PC-3 (cell line): ENCODE measurements at regions not wholly inside any gene's neighbourhood (a gene's known extent, or its start where the extent isn't known, plus 50 kb on each side); places are given as distances from the start of the nearest gene placed in this dataset.
"Not testable (repeated sequence)": the region's sequence is repeated elsewhere in the genome, so short reads cannot be mapped to it uniquely, and the experiment has no call there.

Experiments
- ATAC-seq: fragments of 200-7000 bp; cut with Tn5 transposase; 2 replicates; pipeline ENCODE4 v1.9.1; 2020; ENCODE audit warnings: mild to moderate bottlenecking, moderate library complexity
- BruUV-seq: library from RNA; stranded (reverse); fragments of 400-500 nt; replicated peaks from 2 replicates; lab custom pipeline; 2021; lab: Mats Ljungman, UMichigan
- CTCF ChIA-PET: fragments of 300-600 bp; sonication (Branson Sonifier 250); formaldehyde crosslinking; loops from one replicate; lab custom pipeline; 2022; ENCODE audit warnings: antibody characterized with exemption; lab: Charles Lee
- POLR2A ChIA-PET: fragments of 300-600 bp; sonication (Branson Sonifier 250); formaldehyde crosslinking; loops from one replicate; lab custom pipeline; 2022; ENCODE audit warnings: antibody characterized with exemption; ENCODE audit not compliant: unreplicated experiment; lab: Charles Lee
- DNase-seq: peaks from one replicate; pipeline ENCODE4 v3.0.0-alpha.2; 2015
- H2AFZ ChIP-seq: fragments of 300-600 bp; sonication (generic); 2 replicates; pipeline ENCODE4 v1.6.0; 2016; ENCODE audit warnings: antibody characterized with exemption, low read length
- H3F3A ChIP-seq: fragments of 300-600 bp; sonication (generic); one replicate; pipeline ENCODE4 v1.6.0; 2017; ENCODE audit warnings: antibody characterized with exemption, low read length, control low read depth, mild to moderate bottlenecking; ENCODE audit not compliant: unreplicated experiment
- H3K27ac ChIP-seq: fragments of 300-600 bp; sonication (generic); 2 replicates; pipeline ENCODE4 v1.5.1; 2016; ENCODE audit warnings: mild to moderate bottlenecking, low read length
- H3K27me3 ChIP-seq: fragments of 300-600 bp; sonication (generic); 2 replicates; pipeline ENCODE4 v1.6.1; 2016; ENCODE audit warnings: low read length, mixed read lengths
- H3K36me3 ChIP-seq: fragments of 300-600 bp; sonication (generic); 2 replicates; pipeline ENCODE4 v1.6.1; 2016; ENCODE audit warnings: low read depth, mixed run types, low read length, mixed read lengths
- H3K4me1 ChIP-seq: fragments of 300-600 bp; sonication (generic); 2 replicates; pipeline ENCODE4 v1.5.1; 2016; ENCODE audit warnings: low read length; ENCODE audit not compliant: insufficient read depth
- H3K4me2 ChIP-seq: fragments of 300-600 bp; sonication (generic); 2 replicates; pipeline ENCODE4 v1.6.0; 2016; ENCODE audit warnings: low read length
- H3K4me3 ChIP-seq: fragments of 300-600 bp; sonication (generic); 2 replicates; pipeline ENCODE4 v1.5.1; 2016; ENCODE audit warnings: mild to moderate bottlenecking, low read length, mixed read lengths
- H3K79me2 ChIP-seq: fragments of 300-600 bp; sonication (generic); 2 replicates; pipeline ENCODE4 v1.6.1; 2017; ENCODE audit warnings: low read length, mixed read lengths
- H3K9ac ChIP-seq: fragments of 300-600 bp; sonication (generic); 2 replicates; pipeline ENCODE4 v1.6.0; 2016; ENCODE audit warnings: mild to moderate bottlenecking, low read length
- H3K9me2 ChIP-seq: fragments of 300-600 bp; sonication (generic); replicated peaks from 2 replicates; pipeline ENCODE4 v1.6.1; 2016; ENCODE audit warnings: mixed run types, low read length, mixed read lengths
- H3K9me3 ChIP-seq: fragments of 300-600 bp; sonication (generic); 2 replicates; pipeline ENCODE4 v1.6.1; 2016; ENCODE audit warnings: low read length, mixed read lengths
- H4K20me1 ChIP-seq: fragments of 300-600 bp; sonication (generic); 2 replicates; pipeline ENCODE4 v1.6.1; 2016; ENCODE audit warnings: low read length, mixed read lengths
- CTCF ChIP-seq: fragments of 300-600 bp; sonication (generic); conservative IDR thresholded peaks from 2 replicates; pipeline ENCODE4 v1.5.1; 2017; ENCODE audit warnings: antibody characterized with exemption, low read depth, mild to moderate bottlenecking, low read length
- EZH2 ChIP-seq: fragments of 300-600 bp; sonication (generic); IDR thresholded peaks from one replicate; pipeline ENCODE4 v1.6.1; 2017; ENCODE audit warnings: antibody characterized with exemption, mild to moderate bottlenecking, low read length; ENCODE audit not compliant: unreplicated experiment
- EZH2phosphoT487 ChIP-seq: fragments of 300-600 bp; sonication (generic); IDR thresholded peaks from 2 replicates; pipeline ENCODE4 v1.6.1; 2018; ENCODE audit warnings: mild to moderate bottlenecking, antibody characterized with exemption, low read length, borderline replicate concordance
- intact Hi-C: fragments of 100-400 bp; cut with micrococcal nuclease; formaldehyde crosslinking; loops from 2 replicates; pipeline ENCODE4 v1.9.0; 2023

GRCh38 chr12:23375621-23376020, 573.8 kb downstream of the SOX5 start:
- intact Hi-C loops = no loop called here
- ATAC-seq = no peak
- H3K79me2 ChIP-seq = no peaks in the 10 kb centered on the region
- H3K27ac ChIP-seq = no peak overlapping the region
- POLR2A ChIA-PET = no interaction called here
- H3F3A ChIP-seq = no peaks in the 10 kb centered on the region
- no peak overlapping the region for H3K9ac ChIP-seq
- TF ChIP-seq EZH2phosphoT487 (no peak), CTCF (no peak), EZH2 (no peak)
- H3K4me2 ChIP-seq = no peak overlapping the region
- H3K4me1 ChIP-seq = no peaks in the 10 kb centered on the region
- H3K27me3 ChIP-seq = no peaks in the 10 kb centered on the region
- H2AFZ ChIP-seq = no peak overlapping the region
- no peaks in the 10 kb centered on the region for H3K9me2 ChIP-seq
- no peaks in the 10 kb centered on the region for H3K9me3 ChIP-seq
- no TSS peak for BruUV-seq
- CTCF ChIA-PET = no interaction called here
- no peak for DNase-seq
- H3K4me3 ChIP-seq = no peak overlapping the region
- H3K36me3 ChIP-seq = no peaks in the 10 kb centered on the region
- no peaks in the 10 kb centered on the region for H4K20me1 ChIP-seq

GRCh38 chr12:23376238-23376637, 573.2 kb downstream of the SOX5 start:
- Histone ChIP-seq H3K36me3 (no peaks in the 10 kb centered on the region), H3K27me3 (no peaks in the 10 kb centered on the region), H4K20me1 (no peaks in the 10 kb centered on the region), H3K27ac (no peak overlapping the region), H3K9me3 (no peaks in the 10 kb centered on the region), H3K9ac (no peak overlapping the region), H3F3A (no peaks in the 10 kb centered on the region), H3K4me1 (no peaks in the 10 kb centered on the region), H2AFZ (no peak overlapping the region), H3K4me3 (no peak overlapping the region), H3K79me2 (no peaks in the 10 kb centered on the region), H3K4me2 (no peak overlapping the region), H3K9me2 (no peaks in the 10 kb centered on the region)
- BruUV-seq = no TSS peak
- DNase-seq (no peak), ATAC-seq (no peak)
- POLR2A ChIA-PET = no interaction called here
- intact Hi-C loops = no loop called here
- TF ChIP-seq EZH2phosphoT487 (no peak), CTCF (no peak), EZH2 (no peak)
- CTCF ChIA-PET = no interaction called here

GRCh38 chr12:23380419-23381100, 568.9 kb downstream of the SOX5 start:
- no peak overlapping the region for H2AFZ ChIP-seq
- ChIA-PET POLR2A (no interaction called here), CTCF (no interaction called here)
- ATAC-seq (no peak), DNase-seq (no peak)
- H3K36me3 ChIP-seq = no peaks in the 10 kb centered on the region
- no peak overlapping the region for H3K27ac ChIP-seq
- H3K9ac ChIP-seq = no peak overlapping the region
- H3K9me3 ChIP-seq = no peaks in the 10 kb centered on the region
- no peaks in the 10 kb centered on the region for H4K20me1 ChIP-seq
- no peaks in the 10 kb centered on the region for H3K79me2 ChIP-seq
- H3K4me2 ChIP-seq = no peak overlapping the region
- TF ChIP-seq EZH2phosphoT487 (no peak), EZH2 (no peak), CTCF (no peak)
- H3K27me3 ChIP-seq = no peaks in the 10 kb centered on the region
- intact Hi-C loops = no loop called here
- H3K4me1 ChIP-seq = no peaks in the 10 kb centered on the region
- no peaks in the 10 kb centered on the region for H3F3A ChIP-seq
- no TSS peak for BruUV-seq
- no peak overlapping the region for H3K4me3 ChIP-seq
- no peaks in the 10 kb centered on the region for H3K9me2 ChIP-seq

GRCh38 chr12:23388898-23389297, 560.6 kb downstream of the SOX5 start:
- not testable (repeated sequence) for BruUV-seq

More at GRCh38 chr12:23388898-23389297, 560.6 kb downstream of the SOX5 start:
- ATAC-seq, H3K9me3 ChIP-seq, H3K27me3 ChIP-seq, H3K36me3 ChIP-seq, H3K27ac ChIP-seq, H3K4me3 ChIP-seq, H4K20me1 ChIP-seq, DNase-seq, H2AFZ ChIP-seq, H3K9me2 ChIP-seq, H3K4me1 ChIP-seq, H3K4me2 ChIP-seq, intact Hi-C loops, H3K9ac ChIP-seq, CTCF ChIA-PET, H3F3A ChIP-seq, H3K79me2 ChIP-seq, POLR2A ChIA-PET: not testable (repeated sequence)
